Osteoblast (primary cell): ENCODE measurements at regions not wholly inside any gene's neighbourhood (a gene's known extent, or its start where the extent isn't known, plus 50 kb on each side); places are given as distances from the start of the nearest gene placed in this dataset.

Experiments
- DNase-seq: peaks from one replicate; pipeline ENCODE4 v3.0.0; 2011; ENCODE audit warnings: low spot score, mixed read lengths; ENCODE audit not compliant: insufficient read length; ENCODE audit errors: missing footprints
- H2AFZ ChIP-seq: 2 replicates; pipeline ENCODE4 v1.6.0; 2011; ENCODE audit warnings: mild to moderate bottlenecking, low read length
- H3K27ac ChIP-seq: 2 replicates; pipeline ENCODE4 v1.5.1; 2011; ENCODE audit warnings: mild to moderate bottlenecking, low read depth, low read length, moderate library complexity
- H3K27me3 ChIP-seq: 2 replicates; pipeline ENCODE4 v1.6.0; 2012; ENCODE audit warnings: mild to moderate bottlenecking, control low read depth, inconsistent platforms, low read length, moderate library complexity; ENCODE audit not compliant: insufficient read depth
- H3K36me3 ChIP-seq: 2 replicates; pipeline ENCODE4 v1.5.1; 2011; ENCODE audit warnings: mild to moderate bottlenecking, low read length, control low read depth, moderate library complexity; ENCODE audit not compliant: insufficient read depth
- H3K4me1 ChIP-seq: 2 replicates; pipeline ENCODE4 v1.5.1; 2011; ENCODE audit warnings: mild to moderate bottlenecking, low read length, control low read depth, moderate library complexity; ENCODE audit not compliant: insufficient read depth
- H3K4me2 ChIP-seq: 2 replicates; pipeline ENCODE4 v1.6.0; 2011; ENCODE audit warnings: mild to moderate bottlenecking, low read length; ENCODE audit not compliant: insufficient read depth
- H3K4me3 ChIP-seq: fragments of 200-600 bp; sonication (generic); 3 replicates; pipeline ENCODE4 v1.5.1; 2012; ENCODE audit warnings: mild to moderate bottlenecking, low read length, inconsistent platforms; ENCODE audit not compliant: insufficient read depth
- H3K79me2 ChIP-seq: 2 replicates; pipeline ENCODE4 v1.6.0; 2012; ENCODE audit warnings: mild to moderate bottlenecking, low read length, control low read depth, inconsistent platforms; ENCODE audit not compliant: insufficient read depth
- H3K9me3 ChIP-seq: 2 replicates; pipeline ENCODE4 v1.5.1; 2011; ENCODE audit warnings: low read depth, low read length, control low read depth
- H4K20me1 ChIP-seq: 2 replicates; pipeline ENCODE4 v1.6.0; 2012; ENCODE audit warnings: mild to moderate bottlenecking, low read length, control low read depth; ENCODE audit not compliant: insufficient read depth
- CTCF ChIP-seq: IDR thresholded peaks from 2 replicates; pipeline ENCODE4 v1.5.1; 2011; ENCODE audit warnings: mild to moderate bottlenecking, low read depth, low read length, moderate library complexity; ENCODE audit errors: extremely low read depth

DNA sequence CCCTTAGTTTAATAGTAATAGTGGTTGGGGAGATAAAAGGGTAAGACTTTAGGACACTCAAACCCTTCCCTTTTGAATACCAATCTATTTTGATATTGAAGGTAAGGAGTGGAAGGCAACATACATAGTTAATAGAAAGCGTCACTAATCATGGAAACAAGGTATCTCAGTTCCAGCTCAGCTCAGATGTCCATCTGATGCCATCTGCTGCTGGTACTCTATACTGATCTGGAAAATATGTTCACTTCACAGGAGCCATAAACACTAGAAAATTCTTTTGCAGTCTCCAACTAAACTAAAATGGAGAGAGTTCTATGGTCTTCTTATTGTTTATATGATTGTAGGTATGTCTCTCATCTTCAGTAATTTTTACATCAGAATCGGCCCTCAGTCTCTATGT, 1777.1 kb downstream of the OTOL1 start:
- H3K4me1 ChIP-seq, result no peaks in the 10 kb centered on the region
- DNase-seq, result no peak
- H2AFZ ChIP-seq, result no peak overlapping the region
- no peaks in the 10 kb centered on the region for H3K79me2 ChIP-seq
- no peaks in the 10 kb centered on the region for H3K27me3 ChIP-seq
- no peaks in the 10 kb centered on the region for H3K9me3 ChIP-seq
- no peaks in the 10 kb centered on the region for H4K20me1 ChIP-seq
- no peak for TF ChIP-seq CTCF
- H3K36me3 ChIP-seq, result no peaks in the 10 kb centered on the region
- H3K4me3 ChIP-seq, result no peak overlapping the region
- no peak overlapping the region for H3K4me2 ChIP-seq
- no peak overlapping the region for H3K27ac ChIP-seq

DNA sequence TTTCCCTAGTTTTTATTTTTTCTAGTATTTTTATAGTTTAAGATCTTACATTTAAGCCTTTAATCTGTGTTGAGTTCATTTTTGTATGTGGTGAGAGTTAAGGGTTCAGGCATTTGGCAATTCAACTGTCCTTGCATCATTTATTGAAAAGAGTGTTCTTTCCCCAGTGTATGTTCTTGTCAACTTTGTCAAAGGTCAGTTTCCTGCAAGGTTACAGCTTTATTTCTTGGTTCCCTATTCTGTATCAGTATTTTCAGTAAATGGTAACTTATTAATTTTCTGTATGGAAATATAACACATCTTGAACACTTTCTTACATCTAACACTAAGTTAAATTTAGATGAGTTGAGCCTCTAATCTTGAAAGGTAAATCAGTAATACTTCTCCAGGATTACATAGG, 1770.1 kb downstream of the OTOL1 start:
- no peaks in the 10 kb centered on the region for H3K36me3 ChIP-seq
- no peak overlapping the region for H3K27ac ChIP-seq
- DNase-seq, result no peak
- no peaks in the 10 kb centered on the region for H3K79me2 ChIP-seq
- H3K4me1 ChIP-seq, result no peaks in the 10 kb centered on the region
- no peak overlapping the region for H3K4me3 ChIP-seq
- H2AFZ ChIP-seq, result no peak overlapping the region
- no peak for TF ChIP-seq CTCF
- no peaks in the 10 kb centered on the region for H4K20me1 ChIP-seq
- H3K27me3 ChIP-seq, result no peaks in the 10 kb centered on the region
- H3K9me3 ChIP-seq, result no peaks in the 10 kb centered on the region
- H3K4me2 ChIP-seq, result no peak overlapping the region

- Histone ChIP-seq H3K79me2 (no peaks in the 10 kb centered on the region), H2AFZ (no peak overlapping the region), H3K27ac (no peak overlapping the region), H3K4me2 (no peak overlapping the region), H4K20me1 (no peaks in the 10 kb centered on the region), H3K36me3 (no peaks in the 10 kb centered on the region), H3K4me3 (no peak overlapping the region), H3K27me3 (no peaks in the 10 kb centered on the region), H3K9me3 (no peaks in the 10 kb centered on the region), H3K4me1 (no peaks in the 10 kb centered on the region)
- TF ChIP-seq CTCF, result no peak
- DNase-seq, result no peak
Observed at GRCh38 chr3:163261618-163262017, 1765.0 kb downstream of the OTOL1 start.

DNA sequence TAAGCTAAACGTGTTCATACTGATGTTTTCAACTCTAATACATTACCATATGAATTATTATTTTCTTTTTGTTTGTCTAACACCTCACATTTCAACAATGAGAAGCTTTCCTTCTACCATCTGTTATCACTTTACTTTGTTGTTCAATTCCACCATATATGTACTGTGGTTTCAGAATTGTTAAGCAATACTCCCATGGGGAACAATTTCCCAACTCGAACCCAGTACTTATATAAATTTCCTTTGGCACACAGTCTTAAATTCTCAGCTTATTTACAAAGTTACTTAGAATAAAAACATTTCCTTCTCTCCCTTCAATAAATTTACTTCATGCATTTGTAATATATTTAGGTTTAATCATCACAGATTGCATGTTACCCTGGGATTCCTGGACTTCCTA, 1764.4 kb downstream of the OTOL1 start:
- no peaks in the 10 kb centered on the region for H3K9me3 ChIP-seq
- H2AFZ ChIP-seq, result no peak overlapping the region
- DNase-seq, result no peak
- H3K79me2 ChIP-seq, result no peaks in the 10 kb centered on the region
- H4K20me1 ChIP-seq, result no peaks in the 10 kb centered on the region
- no peaks in the 10 kb centered on the region for H3K36me3 ChIP-seq
- no peak for TF ChIP-seq CTCF
- H3K4me2 ChIP-seq, result no peak overlapping the region
- H3K27me3 ChIP-seq, result no peaks in the 10 kb centered on the region
- H3K27ac ChIP-seq, result no peak overlapping the region
- H3K4me3 ChIP-seq, result no peak overlapping the region
- H3K4me1 ChIP-seq, result no peaks in the 10 kb centered on the region
